Activated CD8-positive, alpha-beta T cell treated with anti-CD3 and anti-CD28 coated beads, Interleukin-2, amount 10 ng/mL, durations not matched to agents 7 days and 5 days (primary cell): ENCODE measurements at regions not wholly inside any gene's neighbourhood (a gene's known extent, or its start where the extent isn't known, plus 50 kb on each side); places are given as distances from the start of the nearest gene placed in this dataset.

Experiments
- ATAC-seq: fragments of 150-1000 bp; cut with Tn5 transposase; one replicate; pipeline ENCODE4 v1.10.0; 2021; ENCODE audit warnings: moderate library complexity
- CTCF ChIA-PET: fragments of 350-600 bp; sonication (Branson Sonifier 250); formaldehyde crosslinking; loops from one replicate; lab custom pipeline; 2021; ENCODE audit warnings: antibody characterized with exemption; lab: Charles Lee
- POLR2A ChIA-PET: fragments of 350-600 bp; sonication (Branson Sonifier 250); formaldehyde crosslinking; loops from one replicate; lab custom pipeline; 2021; ENCODE audit warnings: antibody characterized with exemption; lab: Charles Lee
- DNase-seq: peaks from one replicate; pipeline ENCODE4 v3.0.0-alpha.2; 2020
- H3K27ac Mint-ChIP-seq: one replicate; pipeline ENCODE4 v1.8.0; 2021; ENCODE audit warnings: mild to moderate bottlenecking, mixed read lengths
- H3K27me3 Mint-ChIP-seq: one replicate; pipeline ENCODE4 v1.8.0; 2021; ENCODE audit warnings: low read depth, mixed read lengths
- H3K36me3 Mint-ChIP-seq: one replicate; pipeline ENCODE4 v1.8.0; 2021; ENCODE audit warnings: low read depth, mixed read lengths
- H3K4me1 Mint-ChIP-seq: one replicate; pipeline ENCODE4 v1.8.0; 2021; ENCODE audit warnings: low read depth, mixed read lengths
- H3K4me3 Mint-ChIP-seq: one replicate; pipeline ENCODE4 v1.8.0; 2021; ENCODE audit warnings: mild to moderate bottlenecking, mixed read lengths
- H3K9me3 Mint-ChIP-seq: one replicate; pipeline ENCODE4 v1.8.0; 2022; ENCODE audit warnings: mixed read lengths; ENCODE audit not compliant: insufficient read depth

DNA sequence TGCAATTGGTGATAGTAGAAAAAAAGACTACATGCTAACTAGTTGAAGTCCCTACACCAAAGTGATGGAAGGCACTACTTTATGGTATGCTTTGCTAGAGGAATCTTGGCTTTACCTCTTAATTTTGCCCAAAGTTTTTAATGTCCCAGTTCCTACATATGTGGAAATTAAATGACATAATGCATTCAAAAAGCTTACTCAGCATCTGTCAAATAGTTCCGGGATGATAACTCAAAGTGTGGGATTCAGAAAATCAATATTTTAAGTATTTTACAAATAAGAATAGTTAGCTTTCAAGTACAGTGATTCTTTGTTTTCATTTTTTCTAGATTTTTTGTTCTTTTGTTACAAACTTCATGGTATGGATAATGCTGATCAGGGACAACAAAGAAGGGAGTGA is 211.6 kb downstream of the PCDH20 start:
- Mint-ChIP-seq H3K36me3 (no peaks in the 10 kb centered on the region), H3K4me3 (no peak overlapping the region), H3K27me3 (no peaks in the 10 kb centered on the region), H3K9me3 (peaks cover 4% of the 10 kb centered on the region), H3K4me1 (no peaks in the 10 kb centered on the region), H3K27ac (no peak overlapping the region)
- ATAC-seq = no peak
- no peak for DNase-seq
- CTCF ChIA-PET = no interaction called here
- POLR2A ChIA-PET = no interaction called here

DNA sequence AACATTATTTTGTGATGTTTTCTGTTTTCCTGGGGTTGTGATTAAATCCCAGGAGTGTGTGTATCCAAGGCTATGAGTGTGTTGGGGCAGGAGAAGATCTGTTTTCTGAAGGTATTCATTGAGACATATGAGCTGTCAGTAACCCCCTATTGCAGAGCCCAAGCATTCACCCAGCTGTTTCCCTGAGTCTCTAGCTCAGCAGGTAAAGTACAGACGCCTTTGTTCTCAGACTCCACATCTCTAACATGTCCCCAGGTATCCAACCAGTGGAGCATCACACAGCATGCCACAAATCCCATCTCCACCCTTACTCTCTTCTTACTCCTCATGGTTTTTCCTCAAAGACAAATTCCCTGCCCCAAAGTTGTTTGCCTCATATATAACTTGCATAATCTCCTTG is 213.6 kb downstream of the PCDH20 start:
- Mint-ChIP-seq H3K27me3 (no peaks in the 10 kb centered on the region), H3K36me3 (no peaks in the 10 kb centered on the region), H3K27ac (no peak overlapping the region), H3K4me3 (no peak overlapping the region), H3K4me1 (no peaks in the 10 kb centered on the region), H3K9me3 (peaks cover 4% of the 10 kb centered on the region)
- POLR2A ChIA-PET = no interaction called here
- CTCF ChIA-PET = interaction anchor here (0.7 kb wide), 2 partner anchors 31 to 479 kb away, joined by 3 read pairs; no protein-coding TSS in a partner anchor
- DNase-seq = no peak
- no peak for ATAC-seq

DNA sequence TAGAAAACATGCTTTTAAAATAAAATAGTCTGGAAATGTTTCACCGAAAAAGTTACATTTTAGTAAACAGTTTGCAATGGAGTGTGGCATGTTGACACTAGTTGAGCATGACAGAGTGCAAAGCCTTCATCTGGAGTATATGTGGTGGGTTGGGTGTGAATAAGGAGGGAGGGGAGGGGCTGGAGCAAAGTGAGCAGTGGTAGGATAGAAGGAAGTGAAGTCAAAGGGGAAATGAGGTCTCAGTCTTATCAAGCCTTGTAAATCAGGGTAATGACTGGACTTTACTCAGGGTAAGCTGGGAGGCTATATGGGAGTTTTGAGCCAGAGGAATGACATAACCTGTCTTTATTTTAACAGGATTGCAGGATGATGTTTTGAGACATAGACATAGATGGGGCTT is 222.8 kb downstream of the PCDH20 start:
- no peak overlapping the region for H3K4me3 Mint-ChIP-seq
- H3K4me1 Mint-ChIP-seq = no peaks in the 10 kb centered on the region
- DNase-seq (no peak), ATAC-seq (no peak)
- ChIA-PET CTCF (no interaction called here), POLR2A (no interaction called here)
- no peaks in the 10 kb centered on the region for H3K36me3 Mint-ChIP-seq
- no peak overlapping the region for H3K27ac Mint-ChIP-seq
- H3K9me3 Mint-ChIP-seq = no peaks in the 10 kb centered on the region
- H3K27me3 Mint-ChIP-seq = no peaks in the 10 kb centered on the region

DNA sequence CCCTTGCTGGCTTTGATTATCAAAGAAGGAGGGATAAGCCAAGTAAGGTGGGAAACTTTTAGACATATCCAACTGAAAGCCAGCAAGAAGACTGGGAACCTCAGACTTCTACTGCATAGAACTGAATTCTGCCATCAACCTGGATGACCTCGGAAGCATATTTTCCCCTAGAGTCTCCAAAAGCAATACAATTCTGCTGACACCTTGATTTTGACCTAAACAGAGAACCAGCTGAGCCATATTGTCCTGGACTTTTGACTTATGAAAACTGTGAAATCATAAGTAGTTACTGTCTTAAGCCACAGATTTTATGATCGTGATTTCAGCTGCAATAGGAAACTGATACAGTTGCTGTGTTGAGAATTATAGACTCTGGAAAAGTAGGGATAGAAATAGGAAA is 227.6 kb downstream of the PCDH20 start:
- ATAC-seq = no peak
- no peak overlapping the region for H3K27ac Mint-ChIP-seq
- POLR2A ChIA-PET = no interaction called here
- DNase-seq = no peak
- H3K4me1 Mint-ChIP-seq = no peaks in the 10 kb centered on the region
- CTCF ChIA-PET = no interaction called here
- H3K36me3 Mint-ChIP-seq = no peaks in the 10 kb centered on the region
- H3K9me3 Mint-ChIP-seq = no peaks in the 10 kb centered on the region
- no peak overlapping the region for H3K4me3 Mint-ChIP-seq
- H3K27me3 Mint-ChIP-seq = no peaks in the 10 kb centered on the region

DNA sequence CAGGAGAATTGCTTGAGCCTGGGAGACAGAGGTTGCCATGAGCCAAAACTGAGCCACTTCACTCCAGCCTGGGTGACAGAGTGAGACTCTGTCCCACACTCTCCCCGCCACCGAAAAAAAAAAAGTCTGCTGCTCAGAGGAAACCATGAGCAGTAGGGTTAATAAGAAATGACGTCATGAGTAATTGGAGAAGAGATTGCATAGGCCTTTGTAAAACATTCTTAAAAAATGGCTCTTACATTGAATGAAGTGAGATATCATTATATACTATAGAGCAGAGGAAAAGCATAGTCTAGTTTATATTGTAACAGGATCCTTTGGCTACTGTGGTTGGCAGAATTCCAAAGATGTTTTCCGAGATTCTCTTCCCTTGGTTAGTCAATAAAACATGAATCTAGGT is 228.2 kb downstream of the PCDH20 start:
- H3K27ac Mint-ChIP-seq = no peak overlapping the region
- H3K4me3 Mint-ChIP-seq = no peak overlapping the region
- no peak for DNase-seq
- CTCF ChIA-PET = no interaction called here
- POLR2A ChIA-PET = no interaction called here
- no peaks in the 10 kb centered on the region for H3K9me3 Mint-ChIP-seq
- no peaks in the 10 kb centered on the region for H3K27me3 Mint-ChIP-seq
- ATAC-seq = no peak
- no peaks in the 10 kb centered on the region for H3K4me1 Mint-ChIP-seq
- H3K36me3 Mint-ChIP-seq = no peaks in the 10 kb centered on the region

DNA sequence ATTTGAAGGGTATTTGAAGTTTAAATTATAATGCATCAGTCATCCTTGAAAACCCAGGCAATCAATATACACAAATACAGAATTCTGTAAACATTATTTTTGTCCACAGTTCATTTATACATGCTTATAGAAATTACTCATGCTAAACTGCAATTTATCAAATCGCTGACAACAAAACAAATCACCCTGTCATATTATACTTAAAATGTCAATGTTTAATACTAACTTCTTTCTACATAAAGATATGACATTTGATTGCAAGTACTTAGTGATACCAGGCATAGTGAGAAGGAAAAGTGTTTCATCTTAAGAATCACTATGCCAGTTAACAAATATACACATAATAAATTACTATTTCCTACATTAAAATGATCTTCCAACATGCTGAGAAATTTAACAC is 232.0 kb downstream of the PCDH20 start:
- Mint-ChIP-seq H3K4me3 (no peak overlapping the region), H3K27me3 (no peaks in the 10 kb centered on the region), H3K36me3 (no peaks in the 10 kb centered on the region), H3K27ac (no peak overlapping the region), H3K9me3 (peaks cover 9% of the 10 kb centered on the region), H3K4me1 (no peaks in the 10 kb centered on the region)
- ChIA-PET CTCF (no interaction called here), POLR2A (no interaction called here)
- ATAC-seq (no peak), DNase-seq (no peak)

DNA sequence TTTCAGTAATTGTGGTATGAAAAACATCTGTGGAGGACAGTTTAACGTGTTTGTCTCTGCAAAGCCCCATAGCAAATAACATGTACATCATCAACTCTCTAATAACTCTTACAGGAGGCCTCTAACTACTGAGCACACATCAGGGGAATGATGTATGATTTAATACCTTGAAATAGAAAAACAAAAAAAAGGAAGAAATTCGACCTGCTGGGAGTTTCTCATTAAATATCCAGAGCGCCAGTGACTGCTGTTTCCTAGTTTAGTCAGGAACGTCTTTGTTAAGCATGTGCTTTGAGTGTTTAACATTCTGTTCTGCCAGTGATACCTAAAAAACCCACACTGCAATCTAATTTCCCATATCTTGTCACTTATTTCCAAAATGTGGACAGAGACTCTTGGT is 235.4 kb downstream of the PCDH20 start:
- Mint-ChIP-seq H3K4me1 (no peaks in the 10 kb centered on the region), H3K27ac (no peak overlapping the region), H3K9me3 (peaks cover 16% of the 10 kb centered on the region), H3K4me3 (no peak overlapping the region), H3K27me3 (no peaks in the 10 kb centered on the region), H3K36me3 (no peaks in the 10 kb centered on the region)
- CTCF ChIA-PET = no interaction called here
- ATAC-seq (no peak), DNase-seq (no peak)
- POLR2A ChIA-PET = no interaction called here

DNA sequence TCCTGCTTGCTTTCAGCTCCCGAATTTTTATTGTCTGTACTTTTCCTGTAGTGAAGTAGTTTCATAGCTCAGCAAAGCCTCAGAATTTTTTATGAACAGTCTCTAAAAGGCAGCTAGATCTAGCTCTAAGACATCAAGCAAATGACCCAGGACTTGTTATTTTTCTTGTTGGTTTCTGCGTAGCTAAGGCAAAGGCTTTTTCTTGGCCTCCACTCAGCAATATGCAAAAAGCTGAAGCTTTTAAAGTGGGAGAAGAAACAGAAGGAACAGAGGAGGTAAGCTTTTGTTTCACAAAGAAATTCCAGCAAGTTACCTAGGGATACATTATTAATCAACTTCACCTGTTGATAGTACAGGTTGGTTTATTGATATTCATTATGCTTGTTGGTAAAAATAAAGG is 235.9 kb downstream of the PCDH20 start:
- ATAC-seq (no peak), DNase-seq (no peak)
- Mint-ChIP-seq H3K27me3 (no peaks in the 10 kb centered on the region), H3K4me1 (no peaks in the 10 kb centered on the region), H3K36me3 (no peaks in the 10 kb centered on the region), H3K9me3 (peaks cover 17% of the 10 kb centered on the region), H3K27ac (no peak overlapping the region), H3K4me3 (no peak overlapping the region)
- ChIA-PET CTCF (no interaction called here), POLR2A (no interaction called here)

DNA sequence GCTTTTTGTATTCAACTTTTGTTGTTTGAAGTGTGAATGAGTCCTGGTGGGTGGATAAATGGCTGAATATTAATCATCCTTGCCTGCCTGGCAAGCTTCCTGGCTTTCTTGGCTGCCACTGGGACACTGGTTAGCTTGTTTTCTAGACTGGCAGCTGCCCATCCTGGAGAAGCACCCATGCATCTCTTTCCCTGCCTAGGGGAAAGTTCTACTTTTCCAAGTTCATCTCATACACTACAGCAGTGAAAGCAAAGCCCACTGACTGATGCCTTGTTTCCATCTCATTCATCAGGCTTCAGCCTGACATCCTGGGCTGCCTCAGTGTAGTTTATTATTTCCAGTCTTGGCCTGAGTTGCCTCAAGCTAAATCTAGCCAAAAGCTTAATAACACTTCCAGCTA is 244.8 kb downstream of the PCDH20 start:
- CTCF ChIA-PET = no interaction called here
- POLR2A ChIA-PET = no interaction called here
- Mint-ChIP-seq H3K9me3 (peaks cover 7% of the 10 kb centered on the region), H3K36me3 (no peaks in the 10 kb centered on the region), H3K27me3 (no peaks in the 10 kb centered on the region), H3K4me1 (no peaks in the 10 kb centered on the region), H3K4me3 (no peak overlapping the region), H3K27ac (no peak overlapping the region)
- DNase-seq (no peak), ATAC-seq (no peak)

DNA sequence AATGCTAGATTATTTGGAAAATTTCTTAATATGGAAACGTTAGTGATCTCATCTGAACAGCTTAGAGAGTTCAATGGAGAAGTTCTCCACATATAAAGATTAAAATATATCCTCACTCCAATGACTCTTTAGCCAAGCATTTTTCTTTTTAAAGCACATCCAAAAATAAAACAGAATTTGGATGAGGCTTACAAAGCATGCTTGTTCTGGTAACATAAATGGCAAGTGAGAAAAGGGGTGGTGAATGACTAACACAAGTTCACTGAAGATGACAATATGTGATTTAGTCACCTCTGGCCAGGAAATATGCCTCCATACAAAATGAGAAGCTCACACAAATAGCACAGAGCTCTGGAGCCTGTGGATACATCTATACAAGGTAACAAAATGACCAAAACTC is 253.0 kb downstream of the PCDH20 start:
- Mint-ChIP-seq H3K4me1 (no peaks in the 10 kb centered on the region), H3K36me3 (no peaks in the 10 kb centered on the region), H3K4me3 (no peak overlapping the region), H3K27me3 (no peaks in the 10 kb centered on the region), H3K9me3 (peaks cover 6% of the 10 kb centered on the region), H3K27ac (no peak overlapping the region)
- CTCF ChIA-PET = no interaction called here
- DNase-seq (no peak), ATAC-seq (no peak)
- POLR2A ChIA-PET = no interaction called here

DNA sequence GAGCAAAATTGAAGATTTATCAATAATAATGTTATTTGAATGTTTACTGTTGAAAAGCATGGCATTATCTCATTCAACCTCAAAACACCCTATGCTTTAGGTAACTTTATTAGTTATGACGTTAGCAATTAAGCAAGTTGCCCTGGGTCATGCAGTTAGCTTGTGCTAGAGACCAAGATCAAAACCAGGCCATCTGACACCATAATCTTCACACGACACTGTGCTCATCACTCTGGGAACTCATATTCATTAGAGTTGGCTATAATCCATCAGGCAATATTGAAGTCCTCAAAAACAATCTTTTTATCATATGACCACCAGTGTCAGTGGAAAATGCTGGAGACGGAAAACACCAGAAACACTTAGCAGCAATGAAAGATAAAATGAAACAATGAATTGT is 253.5 kb downstream of the PCDH20 start:
- peaks cover 6% of the 10 kb centered on the region for H3K9me3 Mint-ChIP-seq
- no peak for DNase-seq
- ChIA-PET POLR2A (no interaction called here), CTCF (no interaction called here)
- no peak overlapping the region for H3K4me3 Mint-ChIP-seq
- no peaks in the 10 kb centered on the region for H3K36me3 Mint-ChIP-seq
- no peak overlapping the region for H3K27ac Mint-ChIP-seq
- no peaks in the 10 kb centered on the region for H3K4me1 Mint-ChIP-seq
- no peaks in the 10 kb centered on the region for H3K27me3 Mint-ChIP-seq
- ATAC-seq = no peak

DNA sequence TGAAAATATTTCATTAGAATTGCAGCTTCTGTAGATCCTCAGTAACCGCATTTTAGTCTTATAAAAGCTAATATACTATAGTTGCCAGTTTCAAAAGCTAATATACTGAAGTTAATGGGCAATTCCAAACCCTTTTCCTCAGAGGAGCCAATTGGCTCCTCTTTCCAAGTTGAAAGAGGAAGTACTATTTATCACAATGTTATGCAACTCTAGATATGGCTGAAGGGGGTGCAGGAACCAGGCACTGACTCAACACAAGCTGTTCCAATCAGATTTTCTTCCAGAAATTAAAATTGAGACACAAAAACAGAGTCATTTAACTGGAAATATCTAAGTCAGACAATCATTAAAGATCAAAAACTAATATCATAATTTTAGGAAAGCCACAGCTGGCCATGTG is 258.9 kb downstream of the PCDH20 start:
- Mint-ChIP-seq H3K4me3 (no peak overlapping the region), H3K9me3 (peaks cover 7% of the 10 kb centered on the region), H3K4me1 (no peaks in the 10 kb centered on the region), H3K27me3 (no peaks in the 10 kb centered on the region), H3K27ac (no peak overlapping the region), H3K36me3 (no peaks in the 10 kb centered on the region)
- no peak for ATAC-seq
- POLR2A ChIA-PET = no interaction called here
- CTCF ChIA-PET = no interaction called here
- no peak for DNase-seq

DNA sequence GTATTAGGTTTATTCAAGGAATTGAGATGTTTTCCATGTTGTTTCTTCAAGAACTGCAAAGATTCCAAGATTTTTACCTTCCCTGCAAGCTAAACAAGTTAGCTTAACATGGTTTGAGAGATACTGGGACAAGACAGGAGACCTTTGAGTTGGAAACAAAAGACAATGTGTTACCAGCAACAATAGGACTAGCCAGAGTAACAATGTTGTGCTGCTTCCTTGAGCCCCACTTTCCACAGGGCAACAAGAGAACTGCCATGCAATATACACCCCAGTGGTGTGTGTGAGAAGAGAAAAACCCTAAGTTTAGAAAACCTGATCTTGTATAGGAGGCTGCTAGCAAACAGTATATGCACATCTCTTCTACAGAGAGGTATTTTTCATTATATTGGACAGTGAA is 264.6 kb downstream of the PCDH20 start:
- ChIA-PET POLR2A (no interaction called here), CTCF (no interaction called here)
- Mint-ChIP-seq H3K4me3 (no peak overlapping the region), H3K27ac (no peak overlapping the region), H3K4me1 (no peaks in the 10 kb centered on the region), H3K9me3 (peaks cover 10% of the 10 kb centered on the region), H3K27me3 (no peaks in the 10 kb centered on the region), H3K36me3 (no peaks in the 10 kb centered on the region)
- ATAC-seq (no peak), DNase-seq (no peak)
